Activated naive CD8-positive, alpha-beta T cell treated with anti-CD3 and anti-CD28 coated beads, Interleukin-2, amount 50 U/mL, for 24 hours (primary cell): ENCODE measurements at regions not wholly inside any gene's neighbourhood (a gene's known extent, or its start where the extent isn't known, plus 50 kb on each side); places are given as distances from the start of the nearest gene placed in this dataset.
A peak's percentile ranks its signal among the peaks of the same experiment; 100 is the strongest.

Experiments used
- ATAC-seq: fragments of 150-1000 bp; cut with Tn5 transposase; one replicate; pipeline ENCODE4 v1.10.0; 2021
- DNase-seq: peaks from one replicate; pipeline ENCODE4 v3.0.0; 2021
- H3K27ac Mint-ChIP-seq: one replicate; pipeline ENCODE4 v1.8.0; 2021; ENCODE audit warnings: mild to moderate bottlenecking, mixed read lengths
- H3K27me3 Mint-ChIP-seq: one replicate; pipeline ENCODE4 v1.8.0; 2021; ENCODE audit warnings: mixed read lengths
- H3K36me3 Mint-ChIP-seq: one replicate; pipeline ENCODE4 v1.8.0; 2021; ENCODE audit warnings: low read depth, mixed read lengths
- H3K4me1 Mint-ChIP-seq: one replicate; pipeline ENCODE4 v1.8.0; 2021; ENCODE audit warnings: mixed read lengths
- H3K4me3 Mint-ChIP-seq: one replicate; pipeline ENCODE4 v1.8.0; 2021; ENCODE audit warnings: mild to moderate bottlenecking, moderate library complexity, mixed read lengths
- H3K9me3 Mint-ChIP-seq: one replicate; pipeline ENCODE4 v1.8.0; 2021; ENCODE audit warnings: mixed read lengths

- no peak overlapping the region for H3K4me3 Mint-ChIP-seq
- H3K4me1 Mint-ChIP-seq, result no peaks in the 10 kb centered on the region
- ATAC-seq (no peak), DNase-seq (no peak)
- no peaks in the 10 kb centered on the region for H3K9me3 Mint-ChIP-seq
- no peak overlapping the region for H3K27ac Mint-ChIP-seq
- no peaks in the 10 kb centered on the region for H3K36me3 Mint-ChIP-seq
- H3K27me3 Mint-ChIP-seq, result peaks cover 4% of the 10 kb centered on the region
These were observed 184.8 kb upstream of the SASH1 start for GRCh38 chr6:148157841-148158240.

- no peaks in the 10 kb centered on the region for H3K9me3 Mint-ChIP-seq
- H3K27me3 Mint-ChIP-seq, result peaks cover 6% of the 10 kb centered on the region
- no peak overlapping the region for H3K27ac Mint-ChIP-seq
- H3K4me1 Mint-ChIP-seq, result no peaks in the 10 kb centered on the region
- H3K4me3 Mint-ChIP-seq, result no peak overlapping the region
- DNase-seq (no peak), ATAC-seq (no peak)
- no peaks in the 10 kb centered on the region for H3K36me3 Mint-ChIP-seq
These were observed 178.0 kb upstream of the SASH1 start for GRCh38 chr6:148164645-148165044.

- ATAC-seq (no peak), DNase-seq (no peak)
- H3K9me3 Mint-ChIP-seq, result no peaks in the 10 kb centered on the region
- H3K4me1 Mint-ChIP-seq, result no peaks in the 10 kb centered on the region
- no peak overlapping the region for H3K4me3 Mint-ChIP-seq
- no peaks in the 10 kb centered on the region for H3K36me3 Mint-ChIP-seq
- H3K27ac Mint-ChIP-seq, result no peak overlapping the region
- peaks cover 6% of the 10 kb centered on the region for H3K27me3 Mint-ChIP-seq
These were observed 176.2 kb upstream of the SASH1 start for GRCh38 chr6:148166339-148166968.

- DNase-seq, result no peak
- no peaks in the 10 kb centered on the region for H3K4me1 Mint-ChIP-seq
- ATAC-seq, result no peak
- no peak overlapping the region for H3K4me3 Mint-ChIP-seq
- peaks cover under 1% of the 10 kb centered on the region for H3K27me3 Mint-ChIP-seq
- H3K9me3 Mint-ChIP-seq, result no peaks in the 10 kb centered on the region
- H3K27ac Mint-ChIP-seq, result no peak overlapping the region
- H3K36me3 Mint-ChIP-seq, result no peaks in the 10 kb centered on the region
These were observed 172.9 kb upstream of the SASH1 start for GRCh38 chr6:148169706-148170105.

- no peak for DNase-seq
- Mint-ChIP-seq H3K4me3 (no peak overlapping the region), H3K27me3 (no peaks in the 10 kb centered on the region), H3K4me1 (no peaks in the 10 kb centered on the region), H3K9me3 (no peaks in the 10 kb centered on the region), H3K27ac (no peak overlapping the region), H3K36me3 (no peaks in the 10 kb centered on the region)
- no peak for ATAC-seq
These were observed 172.4 kb upstream of the SASH1 start for GRCh38 chr6:148170286-148170685.

- H3K4me3 Mint-ChIP-seq, result no peak overlapping the region
- no peaks in the 10 kb centered on the region for H3K36me3 Mint-ChIP-seq
- DNase-seq (no peak), ATAC-seq (no peak)
- H3K27ac Mint-ChIP-seq, result no peak overlapping the region
- H3K4me1 Mint-ChIP-seq, result no peaks in the 10 kb centered on the region
- H3K27me3 Mint-ChIP-seq, result no peaks in the 10 kb centered on the region
- no peaks in the 10 kb centered on the region for H3K9me3 Mint-ChIP-seq
These were observed 169.1 kb upstream of the SASH1 start for GRCh38 chr6:148173548-148173947.

GRCh38 chr6:148175550-148176188 lies 167.0 kb upstream of the SASH1 start:
- H3K36me3 Mint-ChIP-seq, result no peaks in the 10 kb centered on the region
- no peak overlapping the region for H3K4me3 Mint-ChIP-seq
- no peaks in the 10 kb centered on the region for H3K4me1 Mint-ChIP-seq
- no peak overlapping the region for H3K27ac Mint-ChIP-seq
- ATAC-seq (no peak), DNase-seq (no peak)
- no peaks in the 10 kb centered on the region for H3K9me3 Mint-ChIP-seq
- peaks cover 2% of the 10 kb centered on the region for H3K27me3 Mint-ChIP-seq

GRCh38 chr6:148177589-148178233 lies 164.9 kb upstream of the SASH1 start:
- ATAC-seq, result no peak
- Mint-ChIP-seq H3K9me3 (no peaks in the 10 kb centered on the region), H3K27ac (no peak overlapping the region), H3K4me3 (no peak overlapping the region), H3K36me3 (no peaks in the 10 kb centered on the region), H3K4me1 (no peaks in the 10 kb centered on the region), H3K27me3 (peaks cover 10% of the 10 kb centered on the region)
- DNase-seq, result peak; percentile 40

- ATAC-seq (no peak), DNase-seq (no peak)
- Mint-ChIP-seq H3K4me3 (no peak overlapping the region), H3K27ac (no peak overlapping the region), H3K9me3 (no peaks in the 10 kb centered on the region), H3K27me3 (peaks cover 21% of the 10 kb centered on the region), H3K4me1 (no peaks in the 10 kb centered on the region), H3K36me3 (no peaks in the 10 kb centered on the region)
These were observed 162.9 kb upstream of the SASH1 start for GRCh38 chr6:148179786-148180185.

GRCh38 chr6:148182378-148182777 lies 160.3 kb upstream of the SASH1 start:
- ATAC-seq (no peak), DNase-seq (no peak)
- peaks cover 29% of the 10 kb centered on the region for H3K27me3 Mint-ChIP-seq
- H3K4me3 Mint-ChIP-seq, result no peak overlapping the region
- no peaks in the 10 kb centered on the region for H3K4me1 Mint-ChIP-seq
- H3K27ac Mint-ChIP-seq, result no peak overlapping the region
- H3K9me3 Mint-ChIP-seq, result no peaks in the 10 kb centered on the region
- H3K36me3 Mint-ChIP-seq, result no peaks in the 10 kb centered on the region

- ATAC-seq, result no peak
- Mint-ChIP-seq H3K4me1 (no peaks in the 10 kb centered on the region), H3K9me3 (no peaks in the 10 kb centered on the region), H3K27me3 (peaks cover 37% of the 10 kb centered on the region), H3K36me3 (no peaks in the 10 kb centered on the region), H3K4me3 (no peak overlapping the region), H3K27ac (no peak overlapping the region)
- no peak for DNase-seq
These were observed 158.9 kb upstream of the SASH1 start for GRCh38 chr6:148183776-148184175.

- Mint-ChIP-seq H3K4me1 (no peaks in the 10 kb centered on the region), H3K4me3 (no peak overlapping the region), H3K27ac (no peak overlapping the region), H3K9me3 (no peaks in the 10 kb centered on the region), H3K27me3 (peaks cover 43% of the 10 kb centered on the region), H3K36me3 (no peaks in the 10 kb centered on the region)
- ATAC-seq, result no peak
- no peak for DNase-seq
These were observed 155.7 kb upstream of the SASH1 start for GRCh38 chr6:148186916-148187315.

- Mint-ChIP-seq H3K36me3 (no peaks in the 10 kb centered on the region), H3K4me1 (no peaks in the 10 kb centered on the region), H3K27ac (no peak overlapping the region), H3K27me3 (peaks cover 56% of the 10 kb centered on the region), H3K9me3 (peaks cover 6% of the 10 kb centered on the region), H3K4me3 (no peak overlapping the region)
- DNase-seq (no peak), ATAC-seq (no peak)
These were observed 150.3 kb upstream of the SASH1 start for GRCh38 chr6:148192310-148192709.

- H3K9me3 Mint-ChIP-seq, result peaks cover 8% of the 10 kb centered on the region
- H3K36me3 Mint-ChIP-seq, result no peaks in the 10 kb centered on the region
- no peak for ATAC-seq
- no peak overlapping the region for H3K4me3 Mint-ChIP-seq
- no peaks in the 10 kb centered on the region for H3K4me1 Mint-ChIP-seq
- peaks cover 61% of the 10 kb centered on the region for H3K27me3 Mint-ChIP-seq
- H3K27ac Mint-ChIP-seq, result no peak overlapping the region
- DNase-seq, result no peak
These were observed 149.5 kb upstream of the SASH1 start for GRCh38 chr6:148193063-148193680.

GRCh38 chr6:148195511-148195910 lies 147.1 kb upstream of the SASH1 start:
- DNase-seq, result no peak
- H3K4me1 Mint-ChIP-seq, result no peaks in the 10 kb centered on the region
- H3K27ac Mint-ChIP-seq, result no peak overlapping the region

More at GRCh38 chr6:148195511-148195910, 147.1 kb upstream of the SASH1 start:
- peaks cover 10% of the 10 kb centered on the region for H3K9me3 Mint-ChIP-seq
- no peak overlapping the region for H3K4me3 Mint-ChIP-seq
- ATAC-seq, result no peak
- H3K36me3 Mint-ChIP-seq, result no peaks in the 10 kb centered on the region
- H3K27me3 Mint-ChIP-seq, result peaks cover 65% of the 10 kb centered on the region
